ENCODE measurements at regions not wholly inside any gene's neighbourhood (a gene's known extent, or its start where the extent isn't known, plus 50 kb on each side); places are given as distances from the start of the nearest gene placed in this dataset.

- DNase-seq (ENCODE audit: low spot score), result no peak
Measured at GRCh38 chr10:88060762-88061161, 197.3 kb downstream of the PTEN start.

DNA sequence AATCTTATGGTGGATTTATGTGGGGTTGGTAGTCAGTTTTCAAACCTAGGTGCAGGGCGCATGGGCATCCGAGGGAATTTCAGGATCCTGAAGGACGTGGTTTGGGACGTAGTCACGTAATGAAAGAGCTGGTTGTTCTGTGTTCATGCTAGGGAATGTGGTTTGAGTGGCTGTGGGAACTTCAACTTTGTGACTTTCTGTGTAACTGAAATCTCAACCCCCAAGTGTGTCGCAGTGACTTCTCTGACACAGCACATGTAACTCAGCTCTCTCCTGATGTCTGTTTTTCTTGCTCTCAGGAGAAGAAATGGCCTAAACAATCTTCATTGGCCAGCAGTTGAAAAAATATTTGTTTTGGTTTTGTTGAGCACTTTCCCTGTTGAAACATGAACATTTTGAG is 199.0 kb downstream of the PTEN start:
- DNase-seq (ENCODE audit: low spot score), result no peak

DNA sequence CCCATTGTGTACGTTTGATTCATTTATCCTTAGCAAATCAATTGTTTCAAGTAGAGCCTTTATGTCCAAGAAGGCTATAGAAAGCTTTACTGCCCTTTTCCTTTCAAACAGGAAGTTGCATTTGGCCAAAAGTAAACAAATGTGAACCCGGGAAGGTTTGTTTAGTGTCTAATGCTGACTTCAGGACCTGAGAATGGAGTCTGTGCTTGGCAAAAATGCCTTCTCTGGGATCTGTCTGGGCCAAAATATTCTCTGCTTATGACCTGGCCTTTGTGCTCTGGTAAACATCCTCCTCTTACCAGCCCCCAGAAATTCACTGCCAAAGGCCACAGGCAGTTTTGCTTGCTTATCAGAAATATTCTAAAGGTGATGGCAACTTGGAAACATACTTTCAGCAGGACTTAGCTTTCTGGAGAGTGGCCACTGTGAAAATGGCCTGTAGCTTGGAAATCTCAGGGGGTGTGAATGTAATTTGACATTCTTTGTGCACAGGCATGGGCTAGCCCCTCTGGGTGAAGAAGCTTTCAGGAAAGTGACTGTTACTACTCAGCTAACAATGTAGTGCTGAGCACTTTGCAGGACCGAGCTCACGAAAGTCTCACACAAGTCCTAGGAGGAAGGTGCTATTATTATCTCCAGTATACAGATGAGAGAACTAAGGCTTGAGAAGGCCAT is 199.5 kb downstream of the PTEN start:
- no peak for DNase-seq (ENCODE audit: low spot score)

DNA sequence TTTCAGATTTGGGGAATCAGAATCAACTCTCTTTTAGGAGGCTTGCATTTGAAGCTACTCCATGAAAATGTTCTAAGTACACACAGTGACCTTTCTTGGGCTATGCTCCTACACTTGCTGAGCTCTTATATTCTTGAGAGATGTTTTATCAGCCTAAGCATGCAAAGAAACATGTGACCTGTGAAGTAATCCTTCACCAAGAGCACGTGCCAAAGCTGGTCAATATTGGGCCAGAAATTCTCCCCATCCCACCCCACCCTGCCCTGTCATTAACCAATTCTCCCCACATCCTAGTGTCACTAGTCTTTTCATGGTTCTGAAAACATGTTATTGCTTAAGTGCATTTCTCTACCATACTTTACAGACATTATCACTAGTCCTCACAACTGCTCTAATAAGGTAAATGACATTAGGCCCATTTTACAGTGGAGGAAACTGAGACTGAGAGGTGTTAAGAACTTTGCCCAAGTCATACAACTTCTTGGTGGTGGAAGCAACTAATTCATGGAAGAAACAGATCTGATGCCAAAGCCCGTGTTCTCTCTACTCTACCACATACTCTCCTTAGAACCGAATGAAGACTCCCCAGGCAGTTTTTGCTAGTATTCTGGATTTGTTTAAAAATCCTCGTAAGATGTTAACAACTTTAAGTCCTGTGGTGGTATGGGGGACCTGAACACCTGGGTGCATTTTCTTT is 200.6 kb downstream of the PTEN start:
- no peak for DNase-seq (ENCODE audit: low spot score)

DNA sequence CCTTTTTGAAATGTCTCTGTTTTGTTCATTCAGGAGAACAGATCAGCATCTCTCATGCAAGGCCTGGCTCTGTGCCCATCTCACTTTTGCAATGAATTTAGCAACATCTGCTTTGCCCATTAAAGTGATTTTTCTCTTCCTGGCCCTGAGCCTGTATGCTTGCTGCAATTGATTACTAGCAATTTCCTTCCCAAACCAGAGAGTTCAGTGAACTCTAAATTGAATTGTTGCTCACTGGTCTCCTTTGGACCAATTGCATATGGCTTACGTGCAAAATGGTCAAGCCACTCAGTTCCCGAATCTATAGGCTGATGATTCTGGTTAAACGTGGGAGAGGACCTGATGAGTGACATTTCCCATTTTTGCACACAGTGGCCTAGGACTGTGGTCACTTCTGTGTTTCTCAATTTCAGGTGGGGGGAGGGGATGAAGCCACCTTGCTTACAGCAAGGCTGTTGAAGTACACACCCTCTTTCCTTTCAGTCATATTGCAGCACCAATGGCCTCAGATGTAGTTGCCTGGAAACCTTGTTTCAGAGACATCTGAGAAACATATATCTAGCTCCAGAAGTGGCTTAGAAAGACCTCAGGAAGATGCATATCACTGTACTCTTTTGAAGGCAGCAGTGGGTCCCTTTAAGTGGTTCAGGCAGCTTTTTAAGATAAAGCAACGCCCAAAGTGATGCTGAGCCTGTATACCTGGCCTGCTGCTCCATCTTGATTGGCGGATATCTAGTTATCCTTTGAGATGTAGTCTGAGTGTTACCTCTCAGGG is 201.4 kb downstream of the PTEN start:
- no peak for DNase-seq (ENCODE audit: low spot score)

DNA sequence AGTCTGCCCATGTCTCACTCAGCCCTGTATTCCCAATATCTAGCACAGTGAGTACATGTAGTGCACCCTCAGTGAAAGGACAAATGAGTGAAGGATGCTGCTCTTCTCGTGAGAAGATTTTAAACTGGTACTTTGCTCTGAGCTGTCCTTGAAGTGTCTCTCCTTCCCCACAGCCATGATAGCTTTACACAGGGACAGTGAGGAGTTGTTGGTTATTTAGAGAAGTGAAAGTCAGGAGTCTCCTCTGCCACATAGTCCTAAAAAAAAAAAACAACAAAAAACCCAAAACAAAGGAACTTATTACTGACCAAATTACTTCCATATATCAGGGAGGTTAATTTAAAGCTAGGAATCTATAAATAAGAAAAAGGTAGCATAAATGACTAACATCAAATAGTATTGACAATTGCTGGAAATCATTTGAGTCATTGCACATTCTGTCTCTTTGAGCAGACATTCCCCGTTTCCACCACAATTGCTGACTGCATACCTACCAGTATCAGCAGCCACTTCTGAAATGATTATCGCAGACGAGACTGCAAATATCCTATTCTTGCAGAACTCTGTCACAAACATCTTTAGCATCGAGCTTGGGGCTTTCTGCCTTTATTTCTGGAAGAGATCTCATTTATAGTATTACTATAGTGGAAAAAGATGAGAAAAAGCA is 202.1 kb downstream of the PTEN start:
- no peak for DNase-seq (ENCODE audit: low spot score)

- no peak for DNase-seq (ENCODE audit: low spot score)
Measured at GRCh38 chr10:88066319-88066718, 202.9 kb downstream of the PTEN start.

DNA sequence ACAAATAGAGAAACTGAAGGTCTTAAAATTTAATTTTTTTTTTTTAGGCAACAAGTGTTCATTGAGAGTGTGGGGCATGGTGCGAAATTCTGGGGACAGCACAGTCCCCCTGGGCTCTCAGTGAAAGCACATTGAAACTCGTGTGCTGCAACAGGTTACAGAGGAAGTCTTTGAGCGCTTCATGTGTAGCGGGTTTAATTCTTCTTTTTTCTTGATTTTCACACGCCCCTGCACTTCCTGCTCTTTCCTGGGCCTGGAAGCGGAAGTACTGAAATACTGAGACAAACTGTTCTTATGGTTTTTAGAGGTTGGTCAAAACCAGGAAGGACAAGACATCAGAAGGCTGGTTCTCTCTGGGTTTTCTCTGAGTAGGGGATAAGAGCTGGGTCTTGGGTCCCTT is 203.5 kb downstream of the PTEN start:
- no peak for DNase-seq (ENCODE audit: low spot score)

DNA sequence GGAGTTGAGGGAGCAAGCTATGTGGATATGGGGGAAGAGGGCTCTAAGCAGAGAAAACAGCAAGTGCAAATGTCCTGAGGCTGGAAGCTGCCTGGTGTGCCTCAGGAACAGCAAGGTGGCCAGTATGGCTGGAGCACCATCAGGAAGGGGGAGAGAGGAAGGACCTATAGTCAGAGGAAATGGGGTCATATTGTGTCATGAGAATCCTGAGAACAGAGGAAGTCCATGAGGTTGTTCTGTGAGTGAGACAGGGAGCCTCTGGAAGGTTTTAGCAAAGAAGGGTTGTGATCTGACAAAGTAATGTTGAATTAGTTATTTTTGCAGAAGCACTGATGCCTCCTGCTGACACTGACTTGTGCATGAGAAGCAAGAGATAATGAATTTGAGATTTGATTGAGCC is 204.3 kb downstream of the PTEN start:
- DNase-seq (ENCODE audit: low spot score), result no peak

- DNase-seq (ENCODE audit: low spot score), result no peak
Measured at GRCh38 chr10:88069338-88069737, 205.9 kb downstream of the PTEN start.

- no peak for DNase-seq (ENCODE audit: low spot score)
Measured at GRCh38 chr10:88070080-88070880, 206.9 kb downstream of the PTEN start.

DNA sequence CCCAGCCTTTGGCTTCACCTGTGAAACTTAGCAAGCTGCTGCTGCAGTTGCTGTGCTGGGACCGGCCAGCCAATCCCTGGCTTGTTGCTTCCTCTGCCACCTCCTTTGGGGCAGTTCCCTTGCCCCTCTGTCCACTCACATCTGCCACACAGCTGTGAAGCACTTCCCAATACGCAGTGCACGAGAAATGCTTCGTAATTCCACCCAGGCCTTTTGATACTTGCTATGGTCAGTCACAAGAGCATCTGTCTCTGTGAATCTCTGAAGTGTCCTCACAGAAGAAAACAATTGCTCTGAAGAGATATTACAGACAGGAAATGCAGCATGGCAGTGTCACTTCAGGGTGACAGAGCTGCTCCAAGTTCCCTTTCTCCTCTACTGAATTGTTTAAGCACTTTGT is 208.5 kb downstream of the PTEN start:
- no peak for DNase-seq (ENCODE audit: low spot score)

DNA sequence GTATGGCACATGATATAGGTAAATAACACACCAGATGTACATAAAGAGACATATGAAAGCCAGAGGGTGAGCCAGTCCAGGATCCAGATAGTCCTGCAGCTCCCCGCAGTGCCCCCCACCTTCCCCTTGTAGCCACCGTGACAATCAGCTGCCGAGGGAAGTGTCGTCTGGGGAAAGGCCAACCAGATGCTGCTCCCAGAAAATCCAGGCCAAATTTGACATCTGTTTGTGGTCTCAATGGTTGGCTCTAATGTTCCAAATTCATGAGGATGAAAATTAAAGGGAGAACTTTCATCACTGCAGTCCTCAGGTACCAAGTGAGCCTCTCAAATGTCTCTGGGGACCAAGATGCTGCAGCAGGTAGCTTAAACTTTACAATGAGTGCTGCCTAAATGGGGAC is 210.3 kb downstream of the PTEN start:
- no peak for DNase-seq (ENCODE audit: low spot score)

GRCh38 chr10:88074971-88075370 is 211.5 kb downstream of the PTEN start:
- DNase-seq (ENCODE audit: low spot score), result no peak

GRCh38 chr10:88076027-88076880 is 212.8 kb downstream of the PTEN start:
- DNase-seq (ENCODE audit: low spot score), result no peak

- DNase-seq (ENCODE audit: low spot score), result no peak
Measured at GRCh38 chr10:88077977-88078376, 214.6 kb downstream of the PTEN start.

DNA sequence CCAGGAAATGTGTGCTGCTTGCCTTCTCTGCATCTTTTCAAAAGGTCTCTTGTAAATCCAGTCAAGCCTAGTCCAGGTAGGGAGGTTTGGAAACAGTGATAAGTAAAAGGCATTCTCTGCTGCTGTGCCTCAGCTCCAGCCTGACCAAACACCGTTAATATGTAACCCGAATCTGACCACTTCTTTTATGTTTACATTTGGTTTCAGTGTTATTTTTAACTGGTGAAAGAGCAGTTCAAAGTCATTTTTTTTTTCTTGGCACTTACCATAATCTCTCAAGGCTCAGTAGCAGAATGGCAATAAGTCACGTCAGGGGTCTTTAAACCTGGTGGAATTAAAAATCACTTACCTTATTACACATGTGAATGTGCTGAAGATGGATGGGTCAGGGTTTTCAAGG is 216.8 kb downstream of the PTEN start:
- peak; percentile 55 for DNase-seq (ENCODE audit: low spot score)

GRCh38 chr10:88081457-88082054 is 218.1 kb downstream of the PTEN start:
- no peak for DNase-seq (ENCODE audit: low spot score)

DNA sequence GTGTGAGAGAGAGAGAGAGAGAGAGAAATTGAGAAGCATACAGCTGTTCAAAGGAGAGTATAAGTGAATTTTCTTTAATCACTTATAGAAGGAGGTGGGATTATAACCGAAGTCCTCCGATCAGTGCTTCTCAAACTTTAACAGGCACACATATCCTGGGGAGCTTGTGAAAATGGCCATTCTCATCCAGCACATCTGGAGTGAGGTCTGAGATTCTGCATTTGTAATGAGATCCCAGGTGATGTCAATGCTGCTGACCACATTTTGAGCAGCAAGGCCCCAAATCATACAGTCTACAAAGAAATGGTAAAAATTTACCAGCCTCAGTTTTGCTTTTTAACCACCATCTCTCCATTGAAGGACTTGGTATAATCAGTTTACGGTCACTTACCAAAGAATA is 219.0 kb downstream of the PTEN start:
- no peak for DNase-seq (ENCODE audit: low spot score)

DNA sequence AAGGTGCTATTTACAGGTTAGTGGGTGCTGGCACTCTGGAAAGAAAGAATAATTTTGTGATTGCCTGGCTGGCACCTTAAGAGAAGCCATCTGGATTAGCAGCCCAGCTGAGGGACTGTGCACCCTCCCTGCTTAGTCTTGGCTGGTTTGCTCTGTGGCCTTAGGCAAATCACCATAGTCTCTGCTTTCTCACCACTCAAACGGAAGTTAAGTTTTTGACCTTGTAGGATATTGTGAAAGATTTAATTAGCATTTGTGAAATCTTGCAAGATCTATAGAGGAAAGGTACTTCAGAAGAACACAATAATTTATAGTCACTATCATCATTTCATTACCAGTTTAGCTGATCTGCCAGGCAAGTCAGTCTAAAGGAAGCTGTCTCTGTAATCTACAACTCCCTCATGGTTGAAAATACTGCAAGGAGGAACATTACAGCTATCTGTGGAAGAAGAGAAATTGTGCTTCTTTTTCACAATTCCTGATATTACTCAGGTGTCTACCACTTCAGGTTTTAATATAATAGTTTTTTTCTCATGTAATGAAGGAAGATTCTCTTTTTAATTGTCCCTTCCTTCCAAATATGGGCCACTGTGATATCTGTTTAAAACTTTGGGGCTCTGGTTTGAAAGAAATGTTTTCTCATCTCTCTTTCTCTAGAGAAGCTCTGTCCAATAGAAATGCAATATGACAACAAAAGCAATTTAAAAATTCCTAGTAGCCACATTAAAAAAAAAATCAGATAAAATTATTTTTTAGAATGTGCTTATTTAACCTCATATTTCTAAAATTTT is 219.6 kb downstream of the PTEN start:
- no peak for DNase-seq (ENCODE audit: low spot score)
